NCI-H526 (cell line): ENCODE measurements at regions not wholly inside any gene's neighbourhood (a gene's known extent, or its start where the extent isn't known, plus 50 kb on each side); places are given as distances from the start of the nearest gene placed in this dataset.
"Not testable (repeated sequence)": the region's sequence is repeated elsewhere in the genome, so short reads cannot be mapped to it uniquely, and the experiment has no call there.

ENCODE experiments used
- DNase-seq, 2 experiments: peaks; one replicate each; lab custom pipeline; 2025; lab: John Stamatoyannopoulos, UW

GRCh38 chr4:18444206-18444605 lies 422.7 kb upstream of the LCORL start:
- DNase-seq: no peak

DNA sequence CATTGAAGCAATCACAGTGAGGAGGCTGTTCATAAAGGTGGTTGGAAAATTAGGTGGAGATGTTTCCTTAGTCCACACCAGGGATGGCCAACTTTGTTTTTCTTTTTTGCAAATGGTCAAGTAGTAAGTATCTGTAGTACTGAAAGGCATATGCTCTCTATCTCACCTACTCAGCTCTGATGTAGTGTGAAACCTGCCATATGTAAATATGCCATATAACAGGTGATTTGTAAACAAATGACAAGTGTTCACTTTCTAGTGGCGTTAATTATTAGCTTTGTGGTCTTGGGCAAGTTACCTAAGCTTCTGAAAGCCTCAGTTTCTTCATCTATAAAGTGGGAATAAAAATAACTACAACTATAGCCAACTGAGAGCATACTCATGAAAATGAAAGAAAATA lies 421.4 kb upstream of the LCORL start:
- DNase-seq: no peak

- DNase-seq: no peak
Observed at GRCh38 chr4:18441676-18442075, 420.1 kb upstream of the LCORL start.

DNA sequence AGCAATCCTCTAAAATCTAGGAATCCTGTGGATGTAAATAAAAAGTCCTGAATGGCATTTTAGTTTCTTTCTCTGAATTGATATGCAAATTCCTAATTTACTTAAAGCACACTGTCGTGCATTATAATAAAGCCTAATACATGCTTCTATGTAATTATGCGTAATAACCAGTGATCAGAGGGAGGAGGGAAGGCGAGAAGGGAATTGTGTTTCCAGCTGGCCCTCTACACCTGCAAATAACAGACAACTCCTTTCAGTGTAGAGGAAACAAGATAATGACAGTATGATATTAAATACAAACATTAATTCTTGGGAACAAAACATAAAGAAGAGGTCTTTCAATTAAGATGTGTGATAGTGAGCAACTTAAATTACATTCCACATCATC lies 419.6 kb upstream of the LCORL start:
- DNase-seq: peak in 1 of 2 experiments; percentile 46

DNA sequence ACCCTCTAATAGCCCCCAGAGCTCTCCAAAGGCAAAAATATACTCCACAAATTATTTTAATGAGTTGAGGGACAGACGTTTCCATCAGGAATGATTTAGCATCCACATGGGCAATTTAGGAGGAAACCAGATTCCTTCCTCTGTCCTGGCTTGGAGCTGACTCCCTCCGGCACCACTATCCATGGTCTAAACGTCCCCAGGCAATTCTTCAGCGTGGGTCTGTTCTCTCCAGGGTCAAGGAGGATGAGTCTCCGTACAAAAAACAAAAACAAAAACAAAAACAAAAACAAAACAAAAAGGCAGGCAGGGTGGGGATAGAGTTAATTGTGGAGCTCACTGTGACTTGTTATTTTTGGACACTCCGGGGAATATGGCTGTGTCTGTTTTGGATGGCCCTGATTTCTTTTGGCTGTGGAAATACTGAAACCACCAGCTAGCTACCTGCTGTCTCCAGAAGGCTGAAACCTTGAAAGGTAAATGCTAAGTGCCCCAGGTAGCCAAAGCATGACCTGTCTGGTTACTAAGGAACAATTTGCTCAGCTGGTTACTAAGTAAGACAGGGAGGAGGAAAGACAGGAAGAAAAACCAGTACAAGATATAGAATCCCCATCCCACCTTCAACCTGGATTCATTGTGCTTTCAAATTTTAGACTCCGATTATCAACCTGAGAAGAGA lies 419.1 kb upstream of the LCORL start:
- peak; percentile 3 to 40 for DNase-seq

- no peak for DNase-seq
Observed at GRCh38 chr4:18439311-18439710, 417.8 kb upstream of the LCORL start.

- DNase-seq: no peak
Observed at GRCh38 chr4:18435781-18436180, 414.2 kb upstream of the LCORL start.

GRCh38 chr4:18422685-18423084 lies 401.1 kb upstream of the LCORL start:
- no peak for DNase-seq

GRCh38 chr4:18421519-18421918 lies 400.0 kb upstream of the LCORL start:
- no peak for DNase-seq

GRCh38 chr4:18419780-18420179 lies 398.2 kb upstream of the LCORL start:
- DNase-seq: no peak

GRCh38 chr4:18418195-18418898 lies 396.8 kb upstream of the LCORL start:
- DNase-seq: not testable (repeated sequence)

GRCh38 chr4:18417651-18418050 lies 396.1 kb upstream of the LCORL start:
- DNase-seq: not testable (repeated sequence)

DNA sequence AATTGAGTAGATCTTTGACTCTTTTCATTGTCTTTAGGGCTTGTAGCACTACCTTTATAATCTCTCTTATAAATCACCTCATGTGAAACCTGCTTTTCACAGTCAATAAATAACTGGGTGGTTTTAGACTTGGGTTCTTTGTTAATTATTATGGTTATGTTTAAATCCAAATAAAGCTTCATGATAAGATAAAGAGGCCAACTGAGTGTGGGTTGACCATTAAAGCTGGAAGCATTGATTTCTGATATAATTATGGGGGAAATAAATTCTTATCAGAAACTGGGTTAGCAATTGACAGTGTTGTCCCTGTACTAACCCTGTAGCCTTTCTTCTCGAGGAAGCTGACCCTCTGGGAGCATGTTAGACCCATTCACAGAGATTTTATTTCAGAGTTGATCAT lies 384.7 kb upstream of the LCORL start:
- no peak for DNase-seq

GRCh38 chr4:18405054-18405453 lies 383.5 kb upstream of the LCORL start:
- DNase-seq: no peak

DNA sequence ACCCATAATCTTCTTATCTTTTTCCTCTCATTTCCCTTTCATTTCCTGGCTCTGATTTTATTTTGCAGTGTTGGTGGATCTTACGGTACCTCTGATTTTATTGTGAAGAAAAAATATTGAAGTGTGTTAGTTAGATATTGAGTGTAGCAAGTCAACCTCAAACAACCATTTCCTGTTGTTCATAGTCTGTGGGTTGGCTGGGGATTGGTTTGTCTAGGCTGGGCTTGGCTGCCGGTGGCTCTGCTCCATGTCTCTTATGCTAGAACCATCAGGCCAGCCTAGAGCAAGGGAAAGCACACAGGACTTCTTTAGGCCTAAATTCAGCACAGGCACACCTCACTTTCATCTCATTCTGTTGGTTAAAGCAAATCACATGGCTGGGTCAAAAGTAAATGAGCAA lies 383.1 kb upstream of the LCORL start:
- no peak for DNase-seq

- no peak for DNase-seq
Observed at GRCh38 chr4:18403327-18403726, 381.8 kb upstream of the LCORL start.

DNA sequence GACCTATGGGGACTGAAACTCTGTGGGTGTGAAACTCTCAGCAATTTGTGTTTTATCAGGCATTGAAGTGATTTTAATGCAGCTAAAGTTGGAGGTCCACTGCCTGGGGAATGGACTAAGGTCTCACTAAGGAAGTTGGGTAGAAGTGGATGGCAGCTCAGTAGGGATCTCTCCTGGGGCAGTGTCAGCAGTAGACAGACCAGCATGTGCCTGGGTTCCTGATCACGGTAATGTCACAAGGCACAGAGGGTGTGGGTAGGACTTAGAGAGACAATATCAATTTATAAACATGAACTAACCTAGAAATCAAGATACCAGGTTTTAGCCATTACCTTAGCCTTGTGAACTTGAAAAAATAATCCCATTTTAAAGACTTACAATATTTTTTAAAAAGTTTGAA lies 380.3 kb upstream of the LCORL start:
- no peak for DNase-seq

DNA sequence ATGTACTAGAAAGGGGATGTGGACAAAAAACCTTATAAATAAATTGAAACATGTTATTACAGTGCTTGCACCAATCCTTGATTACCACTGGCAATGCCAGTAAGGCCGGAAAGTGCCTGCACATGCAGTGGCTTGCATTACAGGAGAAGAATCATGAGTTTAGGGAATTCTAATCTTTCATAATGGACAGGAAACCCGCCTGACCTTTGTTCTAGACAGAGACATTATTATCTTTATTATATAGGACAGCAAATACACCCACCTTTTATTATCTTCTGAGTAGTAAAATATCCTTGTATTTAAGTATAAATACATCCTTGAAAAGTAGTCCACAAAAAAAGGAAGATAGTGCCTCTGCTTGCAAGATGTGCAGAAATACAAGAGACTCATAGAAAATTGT lies 379.9 kb upstream of the LCORL start:
- no peak for DNase-seq

DNA sequence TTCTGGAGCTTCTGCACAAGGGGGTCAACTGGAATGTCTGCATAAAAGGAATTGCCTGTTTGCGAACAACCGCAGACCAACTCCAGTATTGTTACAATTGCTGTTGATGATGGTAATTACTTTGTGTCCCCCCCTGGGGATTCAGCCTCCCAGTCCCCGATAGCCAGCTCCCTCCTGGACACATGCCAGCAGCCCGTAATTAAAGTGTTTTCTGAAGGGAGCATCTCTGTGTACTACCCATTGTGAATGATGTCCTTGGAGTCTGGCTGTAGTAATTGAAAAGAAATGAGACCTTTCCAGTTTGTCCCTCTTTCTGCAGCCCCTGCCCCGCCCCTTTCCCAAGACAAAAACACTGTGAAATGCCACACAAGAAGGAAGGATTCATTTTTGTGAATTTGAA lies 377.1 kb upstream of the LCORL start:
- no peak for DNase-seq

GRCh38 chr4:18397681-18398390 lies 376.3 kb upstream of the LCORL start:
- no peak for DNase-seq

GRCh38 chr4:18394656-18395055 lies 373.1 kb upstream of the LCORL start:
- DNase-seq: no peak

- no peak for DNase-seq
Observed at GRCh38 chr4:18391354-18391728, 369.8 kb upstream of the LCORL start.

- no peak for DNase-seq
Observed at GRCh38 chr4:18390655-18391353, 369.2 kb upstream of the LCORL start.
